ENCODE measurements at regions not wholly inside any gene's neighbourhood (a gene's known extent, or its start where the extent isn't known, plus 50 kb on each side); places are given as distances from the start of the nearest gene placed in this dataset.

DNA sequence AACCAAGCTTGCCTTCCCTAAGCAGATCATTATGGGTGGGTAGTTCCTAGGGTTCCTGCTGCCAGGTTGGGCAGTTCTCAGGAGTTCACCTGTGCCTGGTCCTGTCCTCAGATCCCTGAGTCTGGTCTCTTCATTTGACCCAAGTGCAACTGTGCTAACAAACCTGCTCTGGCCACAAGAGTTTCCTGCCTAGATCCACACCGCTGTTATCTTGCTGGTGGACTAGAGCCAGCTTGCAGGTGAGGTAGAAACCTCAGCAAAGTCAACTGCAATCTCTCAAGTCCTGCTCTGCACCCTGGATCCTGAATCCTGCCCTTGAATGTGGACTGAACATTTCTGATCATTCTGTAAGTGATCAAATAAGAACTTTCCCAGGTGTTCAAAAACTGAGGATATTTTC, 191.8 kb upstream of the LRFN2 start:
- Mint-ChIP-seq H3K36me3 (no peaks in the 10 kb centered on the region), H3K27me3 (ENCODE audit: low read depth) (no peaks in the 10 kb centered on the region), H3K4me3 (no peak overlapping the region), H3K4me1 (no peaks in the 10 kb centered on the region), H3K9me3 (no peaks in the 10 kb centered on the region), H3K27ac (no peak overlapping the region)
- DNase-seq (ENCODE audit: low spot score) (no peak), ATAC-seq (no peak)
- TF ChIP-seq JUN (CRISPR knock-in tag; IDR thresholded peaks at IDR 0.05) (no peak), ZNF232 (CRISPR knock-in tag; IDR thresholded peaks at IDR 0.05) (no peak), CREB1 (CRISPR knock-in tag; IDR thresholded peaks at IDR 0.05) (no peak)
- TF ChIP-seq, protein P1, sequence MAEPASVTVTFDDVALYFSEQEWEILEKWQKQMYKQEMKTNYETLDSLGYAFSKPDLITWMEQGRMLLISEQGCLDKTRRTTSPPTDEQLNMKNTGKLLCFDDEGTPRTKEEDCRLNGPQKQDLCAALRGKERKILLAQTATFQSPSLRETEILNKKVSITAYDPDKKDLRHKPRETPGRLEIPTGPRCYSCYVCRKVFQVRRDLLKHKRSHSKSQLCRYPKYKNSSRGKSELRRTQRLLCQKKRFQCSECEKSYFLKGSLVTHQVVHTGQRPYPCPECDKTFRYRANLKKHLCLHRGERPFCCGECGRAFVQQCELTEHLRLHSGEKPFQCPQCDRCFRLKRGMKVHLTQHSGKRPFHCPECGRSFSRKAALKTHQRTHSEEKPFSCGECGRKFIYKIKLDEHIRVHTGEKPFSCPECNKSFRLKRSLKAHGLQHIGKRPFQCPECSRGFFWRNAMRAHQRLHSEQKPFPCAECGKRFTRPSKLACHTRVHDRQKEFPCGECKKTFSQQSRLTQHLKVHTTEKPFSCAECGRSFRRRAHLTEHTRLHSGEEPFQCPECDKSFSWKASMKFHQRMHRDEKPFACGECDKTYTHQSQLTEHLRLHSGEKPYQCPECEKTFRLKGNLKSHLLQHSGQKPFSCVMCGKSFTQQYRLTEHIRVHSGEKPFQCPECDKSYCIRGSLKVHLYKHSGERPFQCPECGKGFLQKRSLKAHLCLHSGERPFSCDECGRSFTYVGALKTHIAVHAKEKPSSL (CRISPR knock-in tag; conservative IDR thresholded peaks at IDR 0.05) = no peak
- TF ChIP-seq, protein P2, sequence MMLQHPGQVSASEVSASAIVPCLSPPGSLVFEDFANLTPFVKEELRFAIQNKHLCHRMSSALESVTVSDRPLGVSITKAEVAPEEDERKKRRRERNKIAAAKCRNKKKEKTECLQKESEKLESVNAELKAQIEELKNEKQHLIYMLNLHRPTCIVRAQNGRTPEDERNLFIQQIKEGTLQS (CRISPR knock-in tag; conservative IDR thresholded peaks at IDR 0.05) = no peak
- TF ChIP-seq, protein P3, sequence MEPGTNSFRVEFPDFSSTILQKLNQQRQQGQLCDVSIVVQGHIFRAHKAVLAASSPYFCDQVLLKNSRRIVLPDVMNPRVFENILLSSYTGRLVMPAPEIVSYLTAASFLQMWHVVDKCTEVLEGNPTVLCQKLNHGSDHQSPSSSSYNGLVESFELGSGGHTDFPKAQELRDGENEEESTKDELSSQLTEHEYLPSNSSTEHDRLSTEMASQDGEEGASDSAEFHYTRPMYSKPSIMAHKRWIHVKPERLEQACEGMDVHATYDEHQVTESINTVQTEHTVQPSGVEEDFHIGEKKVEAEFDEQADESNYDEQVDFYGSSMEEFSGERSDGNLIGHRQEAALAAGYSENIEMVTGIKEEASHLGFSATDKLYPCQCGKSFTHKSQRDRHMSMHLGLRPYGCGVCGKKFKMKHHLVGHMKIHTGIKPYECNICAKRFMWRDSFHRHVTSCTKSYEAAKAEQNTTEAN (CRISPR knock-in tag; IDR thresholded peaks at IDR 0.05) = no peak
- ChIA-PET POLR2A (no interaction called here), CTCF (no interaction called here)

DNA sequence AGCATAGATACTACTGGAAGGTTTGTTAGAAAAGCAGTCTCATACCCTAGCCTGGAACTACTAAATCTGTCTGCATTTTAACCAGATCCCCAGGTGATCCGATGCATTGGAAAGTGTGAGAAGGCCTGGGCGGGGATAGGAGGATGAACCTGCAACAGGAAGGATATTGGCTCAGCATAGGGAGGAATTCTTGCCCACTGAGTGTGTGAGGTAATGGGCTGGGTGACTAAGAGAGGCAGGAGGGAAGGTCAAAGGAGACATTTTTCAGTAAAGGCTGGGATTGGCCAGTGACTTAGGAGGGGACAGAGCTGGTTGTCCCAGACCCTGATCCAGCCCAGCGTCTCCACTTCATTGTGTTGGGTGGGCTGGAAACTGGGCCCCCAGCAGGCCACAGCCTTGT, 191.0 kb upstream of the LRFN2 start:
- DNase-seq (ENCODE audit: low spot score) (no peak), ATAC-seq (no peak)
- TF ChIP-seq, protein P4, sequence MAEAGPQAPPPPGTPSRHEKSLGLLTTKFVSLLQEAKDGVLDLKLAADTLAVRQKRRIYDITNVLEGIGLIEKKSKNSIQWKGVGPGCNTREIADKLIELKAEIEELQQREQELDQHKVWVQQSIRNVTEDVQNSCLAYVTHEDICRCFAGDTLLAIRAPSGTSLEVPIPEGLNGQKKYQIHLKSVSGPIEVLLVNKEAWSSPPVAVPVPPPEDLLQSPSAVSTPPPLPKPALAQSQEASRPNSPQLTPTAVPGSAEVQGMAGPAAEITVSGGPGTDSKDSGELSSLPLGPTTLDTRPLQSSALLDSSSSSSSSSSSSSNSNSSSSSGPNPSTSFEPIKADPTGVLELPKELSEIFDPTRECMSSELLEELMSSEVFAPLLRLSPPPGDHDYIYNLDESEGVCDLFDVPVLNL (CRISPR knock-in tag; IDR thresholded peaks at IDR 0.05; ENCODE audit: borderline replicate concordance, low read depth) = no peak
- no peak for TF ChIP-seq TEAD4 (CRISPR knock-in tag; IDR thresholded peaks at IDR 0.05)
- TF ChIP-seq, protein P5, sequence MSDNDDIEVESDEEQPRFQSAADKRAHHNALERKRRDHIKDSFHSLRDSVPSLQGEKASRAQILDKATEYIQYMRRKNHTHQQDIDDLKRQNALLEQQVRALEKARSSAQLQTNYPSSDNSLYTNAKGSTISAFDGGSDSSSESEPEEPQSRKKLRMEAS (CRISPR knock-in tag; IDR thresholded peaks at IDR 0.05) = no peak
- no peak for TF ChIP-seq NR2C2 (CRISPR knock-in tag; IDR thresholded peaks at IDR 0.05)
- TF ChIP-seq ZNF138 (CRISPR knock-in tag; conservative IDR thresholded peaks at IDR 0.05) = no peak
- no peak for TF ChIP-seq SMAD4 (CRISPR knock-in tag; IDR thresholded peaks at IDR 0.05)
- TF ChIP-seq NR1H2 (CRISPR knock-in tag; IDR thresholded peaks at IDR 0.05) = no peak
- TF ChIP-seq, protein P6, sequence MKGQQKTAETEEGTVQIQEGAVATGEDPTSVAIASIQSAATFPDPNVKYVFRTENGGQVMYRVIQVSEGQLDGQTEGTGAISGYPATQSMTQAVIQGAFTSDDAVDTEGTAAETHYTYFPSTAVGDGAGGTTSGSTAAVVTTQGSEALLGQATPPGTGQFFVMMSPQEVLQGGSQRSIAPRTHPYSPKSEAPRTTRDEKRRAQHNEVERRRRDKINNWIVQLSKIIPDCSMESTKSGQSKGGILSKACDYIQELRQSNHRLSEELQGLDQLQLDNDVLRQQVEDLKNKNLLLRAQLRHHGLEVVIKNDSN (CRISPR knock-in tag; IDR thresholded peaks at IDR 0.05) = no peak
- H3K9me3 Mint-ChIP-seq = no peaks in the 10 kb centered on the region
- POLR2A ChIA-PET = no interaction called here
- CTCF ChIA-PET = no interaction called here
- H3K36me3 Mint-ChIP-seq = no peaks in the 10 kb centered on the region
- no peaks in the 10 kb centered on the region for H3K27me3 Mint-ChIP-seq (ENCODE audit: low read depth)
- H3K4me3 Mint-ChIP-seq = no peak overlapping the region
- no peak overlapping the region for H3K27ac Mint-ChIP-seq
- H3K4me1 Mint-ChIP-seq = no peaks in the 10 kb centered on the region

DNA sequence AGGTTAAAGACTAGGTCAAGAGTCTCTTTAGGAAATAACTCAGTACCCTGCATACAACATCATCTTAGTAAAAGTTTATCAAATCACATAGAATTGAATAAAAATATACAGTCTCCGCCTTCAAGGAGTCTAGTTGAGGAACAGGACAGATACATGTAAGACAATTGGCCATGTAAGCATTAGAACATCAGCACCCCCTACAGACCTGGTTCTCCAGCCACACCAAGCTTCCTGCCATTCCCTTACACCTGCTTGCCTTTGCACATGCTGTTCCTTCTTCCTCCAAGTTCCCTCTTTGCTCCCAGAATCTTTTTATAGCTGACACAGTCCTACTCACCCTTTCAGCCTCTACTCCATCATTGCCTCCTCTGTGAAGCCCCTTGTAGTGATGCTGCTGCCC, 187.8 kb upstream of the LRFN2 start:
- Mint-ChIP-seq H3K36me3 (no peaks in the 10 kb centered on the region), H3K27ac (no peak overlapping the region), H3K27me3 (ENCODE audit: low read depth) (no peaks in the 10 kb centered on the region), H3K4me1 (no peaks in the 10 kb centered on the region), H3K4me3 (no peak overlapping the region), H3K9me3 (no peaks in the 10 kb centered on the region)
- ATAC-seq = no peak; the same call in 1 of the 2 replicates
- DNase-seq (ENCODE audit: low spot score) = no peak
- no peak for TF ChIP-seq MXD4 (CRISPR knock-in tag; IDR thresholded peaks at IDR 0.05; ENCODE audit: borderline replicate concordance)
- TF ChIP-seq, protein P7, sequence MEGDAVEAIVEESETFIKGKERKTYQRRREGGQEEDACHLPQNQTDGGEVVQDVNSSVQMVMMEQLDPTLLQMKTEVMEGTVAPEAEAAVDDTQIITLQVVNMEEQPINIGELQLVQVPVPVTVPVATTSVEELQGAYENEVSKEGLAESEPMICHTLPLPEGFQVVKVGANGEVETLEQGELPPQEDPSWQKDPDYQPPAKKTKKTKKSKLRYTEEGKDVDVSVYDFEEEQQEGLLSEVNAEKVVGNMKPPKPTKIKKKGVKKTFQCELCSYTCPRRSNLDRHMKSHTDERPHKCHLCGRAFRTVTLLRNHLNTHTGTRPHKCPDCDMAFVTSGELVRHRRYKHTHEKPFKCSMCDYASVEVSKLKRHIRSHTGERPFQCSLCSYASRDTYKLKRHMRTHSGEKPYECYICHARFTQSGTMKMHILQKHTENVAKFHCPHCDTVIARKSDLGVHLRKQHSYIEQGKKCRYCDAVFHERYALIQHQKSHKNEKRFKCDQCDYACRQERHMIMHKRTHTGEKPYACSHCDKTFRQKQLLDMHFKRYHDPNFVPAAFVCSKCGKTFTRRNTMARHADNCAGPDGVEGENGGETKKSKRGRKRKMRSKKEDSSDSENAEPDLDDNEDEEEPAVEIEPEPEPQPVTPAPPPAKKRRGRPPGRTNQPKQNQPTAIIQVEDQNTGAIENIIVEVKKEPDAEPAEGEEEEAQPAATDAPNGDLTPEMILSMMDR (IDR thresholded peaks at IDR 0.05) = 0 out of 2 replicates have a peak, but pooled peaks have one; percentile 19
- CTCF ChIA-PET = interaction anchor here (1.0 to 1.1 kb wide), 2 partner anchors 115 to 253 kb away, joined by 3 read pairs; no protein-coding TSS in a partner anchor
- POLR2A ChIA-PET = no interaction called here
